ENCODE measurements at regions not wholly inside any gene's neighbourhood (a gene's known extent, or its start where the extent isn't known, plus 50 kb on each side); places are given as distances from the start of the nearest gene placed in this dataset.

GRCh38 chr4:38309471-38309870 is 349.3 kb downstream of the PTTG2 start:
- TF ChIP-seq CTCF (IDR thresholded peaks at IDR 0.05): no peak
- TF ChIP-seq POLR2A (IDR thresholded peaks at IDR 0.05): no peak

All from right lobe of liver (tissue), 4 donors.